ENCODE measurements at regions not wholly inside any gene's neighbourhood (a gene's known extent, or its start where the extent isn't known, plus 50 kb on each side); places are given as distances from the start of the nearest gene placed in this dataset.

DNA sequence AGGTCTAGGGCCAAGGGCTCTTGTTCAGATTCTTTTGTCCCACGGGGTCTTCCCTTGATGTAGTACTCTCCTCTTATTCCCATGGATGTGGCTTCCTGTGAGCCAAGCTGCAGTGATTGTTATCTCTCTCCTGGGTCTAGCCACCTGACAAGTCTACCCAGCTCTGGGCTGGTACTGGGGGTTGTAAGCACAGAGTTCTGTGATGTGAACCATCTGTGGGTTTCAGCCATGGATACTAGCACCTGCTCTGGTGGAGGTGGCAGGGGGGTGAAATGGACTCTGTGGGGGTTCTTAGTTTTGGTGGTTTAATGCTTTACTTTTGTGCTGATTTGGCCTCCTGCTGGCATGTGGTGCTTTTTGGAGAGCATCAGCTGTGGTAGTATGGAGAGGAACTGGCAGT is 350.8 kb downstream of the DNAJB9 start:
- TF ChIP-seq, protein P1, sequence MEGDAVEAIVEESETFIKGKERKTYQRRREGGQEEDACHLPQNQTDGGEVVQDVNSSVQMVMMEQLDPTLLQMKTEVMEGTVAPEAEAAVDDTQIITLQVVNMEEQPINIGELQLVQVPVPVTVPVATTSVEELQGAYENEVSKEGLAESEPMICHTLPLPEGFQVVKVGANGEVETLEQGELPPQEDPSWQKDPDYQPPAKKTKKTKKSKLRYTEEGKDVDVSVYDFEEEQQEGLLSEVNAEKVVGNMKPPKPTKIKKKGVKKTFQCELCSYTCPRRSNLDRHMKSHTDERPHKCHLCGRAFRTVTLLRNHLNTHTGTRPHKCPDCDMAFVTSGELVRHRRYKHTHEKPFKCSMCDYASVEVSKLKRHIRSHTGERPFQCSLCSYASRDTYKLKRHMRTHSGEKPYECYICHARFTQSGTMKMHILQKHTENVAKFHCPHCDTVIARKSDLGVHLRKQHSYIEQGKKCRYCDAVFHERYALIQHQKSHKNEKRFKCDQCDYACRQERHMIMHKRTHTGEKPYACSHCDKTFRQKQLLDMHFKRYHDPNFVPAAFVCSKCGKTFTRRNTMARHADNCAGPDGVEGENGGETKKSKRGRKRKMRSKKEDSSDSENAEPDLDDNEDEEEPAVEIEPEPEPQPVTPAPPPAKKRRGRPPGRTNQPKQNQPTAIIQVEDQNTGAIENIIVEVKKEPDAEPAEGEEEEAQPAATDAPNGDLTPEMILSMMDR (IDR thresholded peaks at IDR 0.05): no peak
- TF ChIP-seq POLR2A (IDR thresholded peaks at IDR 0.05): no peak

Measured in uterus (tissue), 2 donors.